ENCODE measurements at regions not wholly inside any gene's neighbourhood (a gene's known extent, or its start where the extent isn't known, plus 50 kb on each side); places are given as distances from the start of the nearest gene placed in this dataset.

GRCh38 chr13:109599901-109600657 is 186.3 kb downstream of the IRS2 start:
- no peak for TF ChIP-seq CTCF (conservative IDR thresholded peaks at IDR 0.05 in 1 of 2, IDR thresholded peaks at IDR 0.05 in 1 of 2; ENCODE audit: extremely low read depth in 1 of 2, insufficient read depth in 1 of 2, low read depth in 1 of 2, low read length in 2 of 2)
- TF ChIP-seq EZH2 (IDR thresholded peaks at IDR 0.05; ENCODE audit: borderline replicate concordance, low read length) = no peak

All from mammary epithelial cell (primary cell).